Muscle layer of duodenum (tissue), 2 donors: ENCODE measurements at regions not wholly inside any gene's neighbourhood (a gene's known extent, or its start where the extent isn't known, plus 50 kb on each side); places are given as distances from the start of the nearest gene placed in this dataset.

Experiments used
- H3K27ac ChIP-seq: one replicate; pipeline ENCODE4 v1.7.0; 2013; ENCODE audit warnings: mild to moderate bottlenecking, low read length
- H3K27me3 ChIP-seq: one replicate; pipeline ENCODE4 v1.7.0; 2013; ENCODE audit warnings: low read depth, mild to moderate bottlenecking, control low read depth, low read length
- H3K36me3 ChIP-seq, 2 donors: one replicate each; pipeline ENCODE4 v1.7.0; 2013; ENCODE audit warnings: low read length in 2 of 2, control low read depth in 1 of 2, mild to moderate bottlenecking in 1 of 2; ENCODE audit not compliant: insufficient read depth in 2 of 2, control insufficient read depth in 1 of 2
- H3K4me1 ChIP-seq, 2 donors: one replicate each; pipeline ENCODE4 v1.7.0; 2013; ENCODE audit warnings: low read length in 2 of 2, mild to moderate bottlenecking in 2 of 2, control low read depth in 1 of 2, moderate library complexity in 1 of 2; ENCODE audit not compliant: insufficient read depth in 2 of 2, control insufficient read depth in 1 of 2
- H3K4me3 ChIP-seq, 2 donors: one replicate each; pipeline ENCODE4 v1.7.0; 2013; ENCODE audit warnings: low read length in 2 of 2, low read depth in 1 of 2, mild to moderate bottlenecking in 1 of 2
- H3K9me3 ChIP-seq, 2 donors: one replicate each; pipeline ENCODE4 v1.7.0; 2013; ENCODE audit warnings: low read length in 2 of 2, control low read depth in 1 of 2, mild to moderate bottlenecking in 1 of 2; ENCODE audit not compliant: control insufficient read depth in 1 of 2
- donor health status: healthy.

DNA sequence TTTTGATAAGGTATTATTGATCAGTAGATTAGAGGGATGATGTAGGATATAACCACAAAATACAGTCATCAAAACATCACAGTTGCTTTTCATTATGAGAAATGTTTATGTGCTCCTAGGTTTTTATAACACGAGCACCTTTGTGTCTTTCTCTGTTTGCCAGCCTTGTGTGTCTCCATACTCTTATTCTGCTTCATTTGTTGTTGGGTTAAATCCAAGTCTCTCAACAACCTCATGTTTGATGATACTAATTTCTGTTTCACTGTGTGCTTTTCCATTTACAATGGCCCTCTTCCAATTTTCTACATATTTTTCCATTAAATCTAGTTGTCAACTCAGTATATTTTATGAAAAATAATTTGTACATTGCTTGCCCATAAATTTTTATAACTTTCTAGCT lies 107.7 kb upstream of the POU2AF2 start:
- Histone ChIP-seq H3K4me1 (no peaks in the 10 kb centered on the region), H3K9me3 (no peaks in the 10 kb centered on the region), H3K27ac (no peak overlapping the region)

DNA sequence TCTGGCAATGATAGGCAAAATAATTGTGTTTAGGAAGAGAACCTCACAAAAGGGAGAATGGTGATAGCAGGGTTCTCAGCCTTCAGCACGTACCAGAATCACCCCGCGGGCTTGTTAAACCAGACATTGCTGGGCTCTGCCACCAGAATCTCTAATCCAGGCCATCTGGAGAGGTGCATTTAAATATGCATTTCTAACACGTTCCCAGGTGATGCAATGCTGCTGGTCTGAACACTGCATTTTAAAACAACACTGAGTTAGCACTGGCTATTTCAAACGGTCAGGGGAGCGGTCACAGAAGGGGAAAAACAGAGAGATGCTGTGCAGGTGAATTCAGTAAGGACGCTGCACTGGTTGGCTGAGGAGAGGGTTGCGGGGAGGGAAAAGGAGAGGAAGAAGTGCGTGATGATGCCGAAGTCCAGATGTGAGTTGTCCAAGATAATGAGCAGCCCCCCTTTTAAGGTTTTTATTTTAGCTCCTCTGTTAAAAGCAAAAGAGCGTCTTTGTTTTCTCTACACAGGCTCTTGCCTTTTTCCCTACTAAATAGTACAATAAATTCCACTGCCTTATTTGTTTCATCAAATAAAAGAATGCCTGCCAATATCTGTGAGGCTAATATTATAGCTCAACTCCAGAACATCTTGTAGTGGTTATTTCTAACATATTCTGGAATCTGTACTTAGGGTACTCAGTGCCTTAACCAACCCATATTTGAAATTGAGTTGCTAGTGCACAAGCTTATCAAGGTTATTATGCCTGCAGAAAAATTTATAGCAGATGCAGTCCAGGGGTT lies 109.6 kb upstream of the POU2AF2 start:
- Histone ChIP-seq H3K4me3 (no peak overlapping the region), H3K36me3 (no peaks in the 10 kb centered on the region), H3K27me3 (no peaks in the 10 kb centered on the region), H3K4me1 (no peaks in the 10 kb centered on the region), H3K27ac (no peak overlapping the region), H3K9me3 (no peaks in the 10 kb centered on the region)

More for the DNA sequence above, 107.7 kb upstream of the POU2AF2 start:
- Histone ChIP-seq H3K36me3 (no peaks in the 10 kb centered on the region), H3K4me3 (no peak overlapping the region), H3K27me3 (no peaks in the 10 kb centered on the region)

DNA sequence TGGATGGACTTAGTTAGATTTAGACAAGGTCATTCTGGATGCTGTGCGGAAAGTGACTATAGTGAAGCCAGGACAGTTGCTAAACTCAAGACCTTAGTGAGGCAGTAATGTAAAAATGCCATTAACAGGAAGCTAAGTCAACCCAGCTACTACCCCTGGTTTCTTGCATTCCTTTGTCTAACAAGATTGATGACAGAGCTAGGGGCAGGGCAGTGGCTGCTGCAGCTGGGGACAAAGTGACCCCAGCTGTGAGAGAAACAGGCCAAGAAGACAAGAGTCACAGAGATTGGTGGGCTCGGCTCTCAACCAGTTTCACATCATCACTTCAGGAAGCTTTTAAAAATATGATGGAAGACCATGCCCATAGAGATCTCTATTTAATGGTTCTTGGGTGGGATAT lies 110.4 kb upstream of the POU2AF2 start:
- no peaks in the 10 kb centered on the region for H3K36me3 ChIP-seq
- H3K4me3 ChIP-seq, result no peak overlapping the region
- H3K27me3 ChIP-seq, result no peaks in the 10 kb centered on the region
- H3K27ac ChIP-seq, result no peak overlapping the region
- no peaks in the 10 kb centered on the region for H3K9me3 ChIP-seq
- no peaks in the 10 kb centered on the region for H3K4me1 ChIP-seq

- Histone ChIP-seq H3K4me3 (no peak overlapping the region), H3K9me3 (no peaks in the 10 kb centered on the region), H3K4me1 (no peaks in the 10 kb centered on the region), H3K27me3 (no peaks in the 10 kb centered on the region), H3K27ac (no peak overlapping the region), H3K36me3 (no peaks in the 10 kb centered on the region)
Measured at GRCh38 chr11:111128076-111128870, 117.3 kb upstream of the POU2AF2 start.

- no peaks in the 10 kb centered on the region for H3K9me3 ChIP-seq
- no peaks in the 10 kb centered on the region for H3K4me1 ChIP-seq
- no peaks in the 10 kb centered on the region for H3K27me3 ChIP-seq
- no peak overlapping the region for H3K27ac ChIP-seq
- H3K36me3 ChIP-seq, result no peaks in the 10 kb centered on the region
- no peak overlapping the region for H3K4me3 ChIP-seq
Measured at GRCh38 chr11:111124724-111125123, 120.8 kb upstream of the POU2AF2 start.

- Histone ChIP-seq H3K4me1 (no peaks in the 10 kb centered on the region), H3K36me3 (no peaks in the 10 kb centered on the region), H3K27me3 (no peaks in the 10 kb centered on the region), H3K27ac (no peak overlapping the region), H3K4me3 (no peak overlapping the region), H3K9me3 (no peaks in the 10 kb centered on the region)
Measured at GRCh38 chr11:111123463-111124398, 121.8 kb upstream of the POU2AF2 start.

DNA sequence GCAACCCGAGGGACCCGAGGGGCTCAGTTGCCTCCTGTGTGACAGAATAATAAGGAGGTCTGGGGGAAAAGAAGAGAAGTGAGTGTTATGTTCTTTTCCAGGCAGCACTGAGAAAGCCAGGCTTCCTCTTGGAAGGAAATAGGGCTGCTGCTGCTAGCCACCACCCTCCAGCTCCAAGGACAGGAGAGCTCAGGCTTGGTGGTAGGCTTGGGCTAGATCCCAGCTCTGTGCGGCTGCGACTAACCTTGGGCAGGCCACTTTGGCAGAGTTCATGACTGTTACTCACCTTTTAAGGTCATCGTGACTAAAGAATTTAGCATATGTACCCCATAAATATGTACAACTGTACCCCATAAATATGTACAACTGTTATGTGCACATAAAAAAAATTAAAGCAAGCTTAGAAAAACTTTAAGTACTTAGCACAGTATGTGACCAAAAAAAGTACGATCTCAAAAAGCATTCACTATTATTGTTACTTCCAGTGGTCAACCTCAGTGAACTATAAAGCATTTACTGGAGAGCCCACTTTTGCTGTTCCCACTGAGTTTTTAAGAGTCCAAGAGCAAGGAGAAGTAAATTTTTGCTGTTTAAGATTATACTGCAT lies 124.7 kb upstream of the POU2AF2 start:
- H3K27me3 ChIP-seq, result no peaks in the 10 kb centered on the region

DNA sequence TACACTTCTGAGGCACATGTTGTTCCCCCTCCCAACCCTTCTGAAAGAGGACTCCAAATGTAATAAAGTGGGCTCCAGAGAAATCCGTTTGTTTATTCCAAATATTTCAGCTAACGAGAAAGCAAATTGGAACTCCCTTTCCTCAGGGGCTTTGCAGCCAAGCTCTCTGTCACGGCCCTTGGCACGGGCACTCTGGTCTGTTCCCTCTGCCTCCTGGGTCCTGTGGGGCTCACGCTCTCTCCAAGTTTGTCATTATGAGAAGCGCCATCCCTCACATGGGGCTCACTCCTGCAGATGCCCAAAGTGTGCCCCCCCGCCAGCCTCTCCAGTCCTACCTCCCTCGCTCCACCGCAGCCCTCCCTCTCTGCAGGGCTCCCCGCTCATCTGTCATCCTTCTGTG lies 125.4 kb upstream of the POU2AF2 start:
- H3K4me1 ChIP-seq, result no peaks in the 10 kb centered on the region
- H3K27ac ChIP-seq, result no peak overlapping the region
- H3K27me3 ChIP-seq, result no peaks in the 10 kb centered on the region
- H3K9me3 ChIP-seq, result no peaks in the 10 kb centered on the region
- no peaks in the 10 kb centered on the region for H3K36me3 ChIP-seq
- H3K4me3 ChIP-seq, result no peak overlapping the region

More for the DNA sequence above, 124.7 kb upstream of the POU2AF2 start:
- no peak overlapping the region for H3K4me3 ChIP-seq
- H3K4me1 ChIP-seq, result no peaks in the 10 kb centered on the region
- H3K27ac ChIP-seq, result no peak overlapping the region
- no peaks in the 10 kb centered on the region for H3K9me3 ChIP-seq
- H3K36me3 ChIP-seq, result no peaks in the 10 kb centered on the region

GRCh38 chr11:111119751-111120150 lies 125.8 kb upstream of the POU2AF2 start:
- Histone ChIP-seq H3K4me3 (no peak overlapping the region), H3K9me3 (no peaks in the 10 kb centered on the region), H3K27me3 (no peaks in the 10 kb centered on the region), H3K27ac (no peak overlapping the region), H3K36me3 (no peaks in the 10 kb centered on the region), H3K4me1 (no peaks in the 10 kb centered on the region)

DNA sequence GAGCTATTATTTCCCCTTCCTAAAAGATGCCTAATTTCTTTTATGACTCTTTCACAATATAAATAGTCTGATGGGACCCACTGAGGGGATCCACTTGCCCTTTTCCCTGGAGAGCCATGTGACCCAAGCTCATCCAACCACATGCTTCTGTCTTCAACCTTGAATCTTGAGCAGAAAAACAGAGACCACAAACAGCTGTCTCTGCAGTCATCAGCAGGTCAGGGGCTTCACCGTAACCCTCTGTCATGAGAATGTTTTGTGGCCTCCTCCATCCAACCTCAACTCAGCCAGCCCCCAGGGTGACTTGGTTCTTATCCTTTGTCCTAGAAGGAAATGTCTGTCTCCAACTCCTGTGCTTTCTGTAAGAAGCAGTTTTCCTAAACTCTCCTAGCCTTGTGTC lies 129.6 kb upstream of the POU2AF2 start:
- Histone ChIP-seq H3K36me3 (no peaks in the 10 kb centered on the region), H3K27ac (no peak overlapping the region), H3K4me3 (no peak overlapping the region), H3K4me1 (no peaks in the 10 kb centered on the region), H3K9me3 (no peaks in the 10 kb centered on the region), H3K27me3 (no peaks in the 10 kb centered on the region)
